ENCODE measurements at regions not wholly inside any gene's neighbourhood (a gene's known extent, or its start where the extent isn't known, plus 50 kb on each side); places are given as distances from the start of the nearest gene placed in this dataset.
A peak's percentile ranks its signal among the peaks of the same experiment; 100 is the strongest.

GRCh38 chr11:95341221-95341620, 110.2 kb upstream of the SESN3 start:
- H3K27me3 ChIP-seq (replicated peaks; ENCODE audit: control insufficient read depth, insufficient read depth, low read length): no peaks in the 10 kb centered on the region
- H3K4me3 ChIP-seq (replicated peaks; ENCODE audit: low read depth, low read length): no peak overlapping the region
- H3K36me3 ChIP-seq (ENCODE audit: control insufficient read depth, insufficient read depth, low read length): no peaks in the 10 kb centered on the region
- TF ChIP-seq, protein P1, sequence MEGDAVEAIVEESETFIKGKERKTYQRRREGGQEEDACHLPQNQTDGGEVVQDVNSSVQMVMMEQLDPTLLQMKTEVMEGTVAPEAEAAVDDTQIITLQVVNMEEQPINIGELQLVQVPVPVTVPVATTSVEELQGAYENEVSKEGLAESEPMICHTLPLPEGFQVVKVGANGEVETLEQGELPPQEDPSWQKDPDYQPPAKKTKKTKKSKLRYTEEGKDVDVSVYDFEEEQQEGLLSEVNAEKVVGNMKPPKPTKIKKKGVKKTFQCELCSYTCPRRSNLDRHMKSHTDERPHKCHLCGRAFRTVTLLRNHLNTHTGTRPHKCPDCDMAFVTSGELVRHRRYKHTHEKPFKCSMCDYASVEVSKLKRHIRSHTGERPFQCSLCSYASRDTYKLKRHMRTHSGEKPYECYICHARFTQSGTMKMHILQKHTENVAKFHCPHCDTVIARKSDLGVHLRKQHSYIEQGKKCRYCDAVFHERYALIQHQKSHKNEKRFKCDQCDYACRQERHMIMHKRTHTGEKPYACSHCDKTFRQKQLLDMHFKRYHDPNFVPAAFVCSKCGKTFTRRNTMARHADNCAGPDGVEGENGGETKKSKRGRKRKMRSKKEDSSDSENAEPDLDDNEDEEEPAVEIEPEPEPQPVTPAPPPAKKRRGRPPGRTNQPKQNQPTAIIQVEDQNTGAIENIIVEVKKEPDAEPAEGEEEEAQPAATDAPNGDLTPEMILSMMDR (IDR thresholded peaks at IDR 0.05; ENCODE audit: insufficient read depth, low read length, poor library complexity, severe bottlenecking): no peak
- no peak for DNase-seq (ENCODE audit: extremely low read depth, insufficient read length)

DNA sequence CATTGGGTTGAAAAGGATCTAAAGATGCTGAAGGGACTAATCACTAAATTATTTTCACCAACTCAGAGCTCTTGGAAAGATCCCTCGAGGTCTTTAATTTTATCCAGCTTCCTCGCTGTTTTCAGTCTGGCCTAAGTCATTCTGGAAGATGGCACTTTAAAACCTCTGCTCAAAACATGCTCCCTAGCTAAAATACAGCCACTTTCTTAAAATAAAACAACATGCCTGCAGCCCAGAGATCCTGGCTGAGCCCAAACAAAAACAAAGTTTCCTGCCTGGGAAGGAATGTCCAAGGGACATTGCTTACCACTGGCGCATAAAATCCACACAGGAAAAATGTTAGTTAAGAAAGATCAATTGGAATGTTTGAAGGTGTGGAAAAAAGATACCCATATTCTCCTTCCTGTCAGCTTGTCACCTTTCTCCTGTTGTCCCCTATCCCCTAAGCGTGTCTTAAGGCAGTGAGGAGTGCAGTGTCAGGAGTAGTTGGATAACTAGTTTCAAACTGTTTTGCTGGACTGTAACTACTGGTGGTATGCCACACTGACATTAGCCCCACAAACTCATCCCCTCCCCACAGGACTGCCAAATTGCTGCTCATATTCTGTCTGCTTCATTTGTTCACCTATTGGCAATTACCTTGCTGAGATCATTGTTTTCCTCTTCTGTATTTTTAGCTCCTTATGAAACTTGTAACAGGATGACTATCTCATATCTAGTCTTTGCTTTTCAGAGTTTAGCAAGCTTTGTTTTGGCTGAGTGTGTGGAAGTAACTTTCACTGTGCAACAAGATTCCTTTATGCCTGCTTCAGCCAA, 108.3 kb upstream of the SESN3 start:
- TF ChIP-seq, protein P1 (IDR thresholded peaks at IDR 0.05; ENCODE audit: insufficient read depth, low read length, poor library complexity, severe bottlenecking): no peak
- peak; percentile 55 for DNase-seq (ENCODE audit: extremely low read depth, insufficient read length)
- Histone ChIP-seq H3K4me3 (replicated peaks; ENCODE audit: low read depth, low read length) (no peak overlapping the region), H3K27me3 (replicated peaks; ENCODE audit: control insufficient read depth, insufficient read depth, low read length) (no peaks in the 10 kb centered on the region), H3K36me3 (ENCODE audit: control insufficient read depth, insufficient read depth, low read length) (no peaks in the 10 kb centered on the region)

GRCh38 chr11:95338430-95338991, 107.5 kb upstream of the SESN3 start:
- TF ChIP-seq, protein P1 (IDR thresholded peaks at IDR 0.05; ENCODE audit: insufficient read depth, low read length, poor library complexity, severe bottlenecking): no peak
- Histone ChIP-seq H3K27me3 (replicated peaks; ENCODE audit: control insufficient read depth, insufficient read depth, low read length) (no peaks in the 10 kb centered on the region), H3K36me3 (ENCODE audit: control insufficient read depth, insufficient read depth, low read length) (no peaks in the 10 kb centered on the region), H3K4me3 (replicated peaks; ENCODE audit: low read depth, low read length) (no peak overlapping the region)
- no peak for DNase-seq (ENCODE audit: extremely low read depth, insufficient read length)

- H3K27me3 ChIP-seq (replicated peaks; ENCODE audit: control insufficient read depth, insufficient read depth, low read length): no peaks in the 10 kb centered on the region
- DNase-seq (ENCODE audit: extremely low read depth, insufficient read length): no peak
- TF ChIP-seq, protein P1 (IDR thresholded peaks at IDR 0.05; ENCODE audit: insufficient read depth, low read length, poor library complexity, severe bottlenecking): no peak
- H3K36me3 ChIP-seq (ENCODE audit: control insufficient read depth, insufficient read depth, low read length): no peaks in the 10 kb centered on the region
- H3K4me3 ChIP-seq (replicated peaks; ENCODE audit: low read depth, low read length): no peak overlapping the region
These were observed 107.0 kb upstream of the SESN3 start for GRCh38 chr11:95337972-95338429.

- TF ChIP-seq, protein P1 (IDR thresholded peaks at IDR 0.05; ENCODE audit: insufficient read depth, low read length, poor library complexity, severe bottlenecking): no peak
- Histone ChIP-seq H3K27me3 (replicated peaks; ENCODE audit: control insufficient read depth, insufficient read depth, low read length) (no peaks in the 10 kb centered on the region), H3K4me3 (replicated peaks; ENCODE audit: low read depth, low read length) (peak overlapping the region; percentile 7; the same call in 1 of the 2 replicates), H3K36me3 (ENCODE audit: control insufficient read depth, insufficient read depth, low read length) (no peaks in the 10 kb centered on the region)
- DNase-seq (ENCODE audit: extremely low read depth, insufficient read length): peak; percentile 77
These were observed 106.4 kb upstream of the SESN3 start for GRCh38 chr11:95337175-95337957.

All from GM06990 (cell line).